Kasumi-1 (cell line): ENCODE measurements at regions not wholly inside any gene's neighbourhood (a gene's known extent, or its start where the extent isn't known, plus 50 kb on each side); places are given as distances from the start of the nearest gene placed in this dataset.
"Not testable (repeated sequence)": the region's sequence is repeated elsewhere in the genome, so short reads cannot be mapped to it uniquely, and the experiment has no call there.

Experiments used
- DNase-seq, 2 experiments: peaks; one replicate each; lab custom pipeline; 2025; lab: John Stamatoyannopoulos, UW

- DNase-seq, result no peak
Observed at GRCh38 chr11:87639753-87640364, 535.4 kb downstream of the RAB38 start.

GRCh38 chr11:87635001-87635400 lies 540.2 kb downstream of the RAB38 start:
- DNase-seq, result no peak

DNA sequence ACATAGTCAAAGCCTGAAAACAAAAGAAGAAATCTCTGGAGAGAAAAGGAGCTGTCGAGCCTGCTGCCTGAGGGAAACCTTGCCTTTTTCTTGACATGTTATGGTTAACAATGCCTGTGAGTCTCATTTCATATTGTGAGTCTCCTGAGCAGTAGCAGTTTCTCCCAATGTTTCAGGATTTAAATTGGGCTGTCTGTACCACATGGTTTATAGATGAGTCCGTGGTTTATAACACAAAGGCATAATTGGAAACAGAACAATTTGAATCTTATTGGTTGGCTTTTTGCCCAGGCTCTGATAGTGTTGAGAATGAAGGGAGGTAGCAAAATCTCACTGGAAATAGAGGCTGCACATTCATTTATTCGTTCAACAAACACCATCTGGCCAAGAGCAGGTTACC lies 540.9 kb downstream of the RAB38 start:
- DNase-seq, result no peak

DNA sequence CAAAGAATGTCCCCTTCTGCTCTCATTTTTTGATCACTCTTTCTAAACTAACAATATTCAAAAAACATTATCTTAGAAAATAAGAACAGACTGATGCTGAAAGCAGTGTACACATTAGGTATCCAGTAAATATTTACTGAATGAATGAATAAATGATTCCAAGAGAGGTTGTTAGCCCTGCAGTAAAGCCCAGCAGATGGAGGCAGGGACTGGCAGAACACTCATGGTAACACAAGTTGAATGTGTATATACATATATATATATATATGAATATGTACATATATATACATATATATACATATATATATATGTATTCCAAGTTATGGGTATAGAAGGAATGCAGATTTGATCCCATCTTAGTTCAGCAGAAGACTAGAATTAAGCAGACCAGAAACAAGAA lies 546.3 kb downstream of the RAB38 start:
- DNase-seq, result no peak

- no peak for DNase-seq
Observed at GRCh38 chr11:87628026-87628580, 547.1 kb downstream of the RAB38 start.

DNA sequence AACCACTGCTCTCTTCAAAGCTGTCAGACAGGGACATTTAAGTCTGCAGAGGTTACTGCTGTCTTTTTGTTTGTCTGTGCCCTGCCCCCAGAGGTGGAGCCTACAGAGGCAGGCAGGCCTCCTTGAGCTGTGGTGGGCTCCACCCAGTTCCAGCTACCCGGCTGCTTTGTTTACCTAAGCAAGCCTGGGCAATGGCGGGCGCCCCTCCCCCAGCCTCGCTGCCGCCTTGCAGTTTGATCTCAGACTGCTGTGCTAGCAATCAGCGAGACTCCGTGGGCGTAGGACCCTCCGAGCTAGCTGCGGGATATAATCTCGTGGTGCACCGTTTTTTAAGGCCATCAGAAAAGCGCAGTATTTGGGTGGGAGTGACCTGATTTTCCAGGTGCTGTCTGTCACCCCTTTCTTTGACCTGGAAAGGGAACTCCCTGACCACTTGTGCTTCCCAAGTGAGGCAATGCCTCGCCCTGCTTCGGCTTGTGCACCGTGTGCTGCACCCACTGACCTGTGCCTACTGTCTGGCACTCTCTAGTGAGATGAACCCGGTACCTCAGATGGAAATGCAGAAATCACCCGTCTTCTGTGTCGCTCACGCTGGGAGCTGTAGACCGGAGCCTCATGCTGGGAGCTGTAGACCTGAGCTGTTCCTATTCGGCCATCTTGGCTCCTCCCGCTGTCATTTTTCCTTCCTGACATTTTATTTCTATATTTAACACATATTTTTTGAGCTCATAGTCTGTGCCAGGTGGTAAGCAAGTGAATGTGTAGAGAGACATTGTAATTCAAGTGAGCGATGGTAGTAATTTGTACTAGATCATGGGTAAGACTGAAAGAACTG lies 551.5 kb downstream of the RAB38 start:
- not testable (repeated sequence) for DNase-seq

GRCh38 chr11:87616511-87616910 lies 558.7 kb downstream of the RAB38 start:
- DNase-seq, result no peak

DNA sequence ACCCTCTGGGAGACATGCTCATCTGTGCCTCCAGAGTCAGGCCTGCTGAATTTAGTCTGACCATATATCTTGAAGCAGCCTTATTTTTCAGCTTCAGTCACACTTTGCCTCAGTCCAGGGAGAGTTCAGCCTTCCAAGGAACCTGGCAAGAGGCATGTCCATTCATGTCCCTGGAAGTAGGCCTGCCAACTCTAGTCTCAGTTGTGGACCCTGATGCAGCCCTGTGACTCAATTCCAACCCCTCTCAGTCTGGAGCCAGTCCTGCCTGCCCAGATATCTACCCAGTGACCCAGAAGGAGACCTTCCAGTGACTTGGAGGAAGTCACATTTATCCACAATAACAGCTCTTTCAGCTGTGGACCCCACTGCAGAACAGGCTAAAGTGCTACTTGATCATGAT lies 566.6 kb downstream of the TMEM135 start:
- no peak for DNase-seq

DNA sequence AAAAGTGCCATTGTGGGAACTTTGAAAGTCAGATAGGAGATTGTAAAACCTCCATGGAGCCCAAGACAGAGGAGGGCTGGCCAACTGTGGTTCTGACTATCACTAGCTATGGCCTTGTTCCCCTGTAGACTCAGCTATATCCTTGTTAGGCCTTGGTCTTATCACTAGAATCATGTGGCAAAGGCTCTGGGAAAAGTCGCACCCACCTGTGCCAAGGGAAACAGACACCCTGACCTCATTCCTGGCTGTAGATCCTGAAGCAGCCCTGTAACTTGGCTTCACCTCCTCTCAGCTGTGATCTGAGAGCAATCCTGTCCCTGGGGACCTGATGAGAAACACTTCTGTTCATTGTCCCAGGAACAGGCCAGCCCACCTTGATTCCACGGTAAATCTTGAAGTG lies 566.2 kb downstream of the TMEM135 start:
- no peak for DNase-seq

DNA sequence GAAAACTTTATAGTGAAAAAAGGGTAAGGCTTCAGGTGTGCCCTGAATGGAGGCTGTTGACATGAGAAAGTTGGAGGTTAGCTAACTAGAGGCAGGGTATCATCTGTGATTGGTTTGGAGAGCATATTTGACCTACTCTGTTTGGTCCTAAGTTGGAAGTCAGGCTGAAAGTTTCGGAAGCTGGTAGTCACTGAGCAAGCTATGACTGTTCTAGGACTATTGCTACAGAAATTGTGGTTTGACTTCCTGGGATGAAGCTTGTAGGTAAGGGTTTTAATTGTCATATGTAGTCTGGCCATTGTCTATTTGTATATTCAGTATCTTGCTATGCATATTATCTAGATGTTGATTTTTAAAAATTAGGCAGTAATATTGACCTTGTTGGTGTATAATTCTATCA lies 565.0 kb downstream of the TMEM135 start:
- no peak for DNase-seq

- DNase-seq, result no peak
Observed at GRCh38 chr11:87600938-87601337, 563.2 kb downstream of the TMEM135 start.

DNA sequence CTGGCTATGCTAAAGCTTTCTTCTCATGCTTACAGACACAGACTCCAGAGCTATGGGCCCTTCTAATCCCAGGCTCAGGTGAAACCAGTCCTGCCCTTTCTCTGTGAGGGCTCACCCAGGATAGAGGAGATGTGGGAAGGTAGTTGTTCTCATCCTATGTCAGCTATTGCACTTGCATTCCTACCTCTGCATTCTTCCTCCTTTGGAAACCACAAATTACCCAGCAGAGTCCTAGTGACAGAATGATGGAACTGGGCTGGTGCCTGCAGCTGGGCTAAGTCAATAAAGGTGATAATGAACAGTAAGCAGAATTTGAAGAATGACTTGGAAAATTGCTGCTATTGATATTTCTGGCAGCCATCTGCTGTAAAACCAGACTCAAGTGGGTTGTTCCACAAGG lies 560.0 kb downstream of the TMEM135 start:
- no peak for DNase-seq

DNA sequence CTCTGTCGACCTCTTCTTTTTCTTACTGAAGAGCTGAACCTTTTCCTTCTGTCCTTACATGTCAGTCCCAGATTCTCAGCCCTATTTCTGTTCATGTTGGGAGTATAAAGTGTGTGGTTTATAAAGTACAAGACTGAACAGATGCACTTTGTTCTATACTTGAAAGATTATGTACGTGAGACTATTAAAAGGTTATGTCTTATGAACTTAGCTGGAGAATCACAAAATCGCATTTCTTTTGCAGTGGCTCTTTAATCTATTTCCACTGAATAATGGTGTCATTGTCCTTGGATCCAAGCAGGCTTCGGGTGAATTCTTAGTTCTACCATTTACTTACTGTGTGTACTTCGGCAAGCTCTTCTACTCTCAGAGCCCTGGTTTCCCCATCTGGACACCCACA lies 558.4 kb downstream of the TMEM135 start:
- no peak for DNase-seq

DNA sequence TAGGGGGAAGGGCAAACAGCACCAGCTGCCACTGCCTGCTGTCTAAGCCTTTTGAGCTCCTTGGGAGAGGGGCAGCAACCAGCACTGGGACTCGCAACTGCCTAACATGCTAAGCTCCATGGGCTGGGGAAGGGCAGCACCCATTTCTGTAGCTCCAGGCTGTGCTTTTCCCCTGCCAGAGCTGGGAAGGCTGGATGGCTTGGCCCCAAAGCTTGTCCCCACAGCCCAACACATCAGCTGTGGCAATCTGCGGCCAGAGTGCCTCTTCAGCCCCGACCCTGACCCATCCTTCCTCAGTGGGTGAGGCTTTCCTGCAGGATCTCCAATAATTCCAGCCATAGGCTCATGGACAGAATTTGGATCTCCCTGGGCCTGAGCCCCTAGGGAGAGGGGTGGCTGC lies 551.3 kb downstream of the TMEM135 start:
- DNase-seq, result no peak

GRCh38 chr11:87585613-87586012 lies 547.9 kb downstream of the TMEM135 start:
- not testable (repeated sequence) for DNase-seq

DNA sequence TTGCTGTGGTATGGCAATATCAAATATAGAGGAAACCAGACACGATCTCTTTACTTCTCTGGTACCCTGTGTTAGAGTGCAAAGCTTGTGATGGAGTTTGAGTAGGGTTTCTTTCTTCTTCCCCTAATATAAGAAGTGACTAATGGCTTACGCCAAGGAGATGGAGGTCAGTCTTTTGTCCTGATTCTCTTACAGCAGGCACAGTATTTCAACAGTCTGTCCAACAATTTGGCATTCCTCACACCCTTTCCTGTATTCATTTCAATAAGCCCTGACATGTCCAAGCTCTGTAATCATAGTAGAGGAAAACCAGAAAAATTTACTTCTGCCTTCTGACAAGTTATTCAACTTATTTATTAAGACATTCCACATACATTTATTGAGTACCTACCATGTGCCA lies 546.2 kb downstream of the TMEM135 start:
- no peak for DNase-seq

DNA sequence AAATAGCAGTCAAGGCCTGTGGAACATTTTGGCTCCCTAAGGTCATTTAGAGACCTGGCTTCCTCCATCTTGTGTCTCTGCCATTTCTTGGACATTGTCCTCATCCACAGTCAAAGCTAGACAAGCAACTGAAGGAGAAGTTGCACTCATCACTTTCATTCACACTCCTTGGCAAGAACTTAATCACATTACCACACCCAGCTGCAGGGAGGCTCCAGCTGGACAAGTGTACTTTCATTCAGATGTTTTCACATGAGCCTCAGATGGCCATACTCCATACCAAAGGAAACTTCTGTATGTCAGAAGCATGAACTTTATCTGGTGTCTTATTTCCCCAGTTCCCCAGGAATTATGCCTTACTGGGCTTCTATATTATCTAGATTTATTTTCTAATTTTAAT lies 537.4 kb downstream of the TMEM135 start:
- no peak for DNase-seq

DNA sequence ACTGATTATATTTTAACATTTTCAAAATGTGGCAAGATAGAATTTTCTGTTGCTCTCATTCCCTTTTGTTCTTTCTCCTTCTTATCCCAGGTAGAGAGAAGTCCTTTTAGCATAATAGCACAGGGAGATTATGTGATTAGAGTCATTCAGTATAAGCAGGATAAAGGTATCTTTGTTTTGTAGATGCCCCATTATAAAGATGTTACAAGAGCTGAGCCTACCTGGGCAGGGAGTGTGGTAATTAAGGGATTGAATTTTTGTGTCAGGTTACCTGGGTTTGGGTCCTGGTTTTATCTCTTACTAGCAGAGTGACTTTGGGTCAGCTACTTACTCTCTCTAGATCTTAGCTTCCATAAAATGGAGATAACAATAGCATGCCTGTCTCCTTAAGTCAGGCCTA lies 536.5 kb downstream of the TMEM135 start:
- DNase-seq, result no peak

- no peak for DNase-seq
Observed at GRCh38 chr11:87573708-87574107, 536.0 kb downstream of the TMEM135 start.

GRCh38 chr11:87572881-87573280 lies 535.1 kb downstream of the TMEM135 start:
- DNase-seq, result no peak

DNA sequence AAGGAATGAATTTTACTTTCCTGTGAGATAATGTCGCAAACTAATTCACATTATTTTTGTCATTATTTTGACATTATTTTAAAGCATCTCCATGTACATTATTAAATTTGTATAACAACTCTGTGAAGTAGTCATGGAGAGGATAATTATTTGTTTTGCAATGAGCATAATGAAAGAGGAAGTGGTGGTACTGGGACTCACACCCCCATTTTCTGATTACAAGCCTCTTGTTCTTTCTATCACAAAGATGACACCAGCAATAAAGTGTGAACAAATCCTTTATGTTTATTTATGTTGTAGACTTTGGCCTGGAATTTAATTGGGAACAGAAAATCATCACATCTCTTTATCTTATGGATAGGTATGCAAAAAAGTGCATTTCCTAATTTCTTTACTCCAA lies 522.6 kb downstream of the TMEM135 start:
- peak; percentile 16 to 28 for DNase-seq

GRCh38 chr11:87559852-87560251 lies 522.1 kb downstream of the TMEM135 start:
- DNase-seq, result not testable (repeated sequence)

DNA sequence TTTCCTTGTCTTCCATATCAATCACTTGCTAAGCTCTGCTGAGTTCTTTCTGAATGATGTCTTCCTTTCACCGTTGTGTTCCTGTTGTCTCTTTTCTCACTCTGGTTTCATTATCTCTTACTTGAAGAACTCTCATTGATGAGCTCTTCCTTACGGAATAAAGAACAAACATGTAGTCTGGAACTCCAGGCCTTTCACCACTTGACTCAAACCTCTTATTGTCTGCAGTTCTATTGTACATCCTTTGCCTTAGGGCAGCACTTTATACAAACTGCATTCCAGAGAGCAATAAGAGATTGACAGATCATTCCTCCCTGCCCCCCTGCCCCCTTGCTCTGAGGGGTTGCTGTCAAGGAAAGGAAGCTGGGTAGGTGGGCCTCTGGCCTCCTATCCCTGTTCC lies 517.4 kb downstream of the TMEM135 start:
- DNase-seq, result no peak
